ENCODE measurements at regions not wholly inside any gene's neighbourhood (a gene's known extent, or its start where the extent isn't known, plus 50 kb on each side); places are given as distances from the start of the nearest gene placed in this dataset.

DNA sequence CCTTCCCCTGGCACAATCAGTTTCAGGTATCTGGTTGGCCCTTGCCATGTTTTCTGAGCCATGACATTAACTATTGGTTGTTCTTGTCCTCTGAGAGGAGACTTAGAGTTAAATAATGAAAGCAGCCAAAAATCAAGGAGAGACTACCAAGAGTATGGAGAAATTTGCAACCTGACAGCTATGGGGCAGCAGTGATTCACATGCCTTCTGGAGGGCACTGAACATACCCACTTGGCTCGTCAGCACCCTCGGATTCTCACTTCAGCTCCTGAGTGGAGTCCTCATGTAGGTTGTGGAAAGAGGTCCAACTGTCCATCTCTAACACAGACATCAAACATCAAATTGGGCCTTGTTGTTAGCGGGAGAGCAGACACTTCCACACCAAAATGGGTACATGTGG is 265.6 kb downstream of the EBLN2 start:
- TF ChIP-seq, protein P1, sequence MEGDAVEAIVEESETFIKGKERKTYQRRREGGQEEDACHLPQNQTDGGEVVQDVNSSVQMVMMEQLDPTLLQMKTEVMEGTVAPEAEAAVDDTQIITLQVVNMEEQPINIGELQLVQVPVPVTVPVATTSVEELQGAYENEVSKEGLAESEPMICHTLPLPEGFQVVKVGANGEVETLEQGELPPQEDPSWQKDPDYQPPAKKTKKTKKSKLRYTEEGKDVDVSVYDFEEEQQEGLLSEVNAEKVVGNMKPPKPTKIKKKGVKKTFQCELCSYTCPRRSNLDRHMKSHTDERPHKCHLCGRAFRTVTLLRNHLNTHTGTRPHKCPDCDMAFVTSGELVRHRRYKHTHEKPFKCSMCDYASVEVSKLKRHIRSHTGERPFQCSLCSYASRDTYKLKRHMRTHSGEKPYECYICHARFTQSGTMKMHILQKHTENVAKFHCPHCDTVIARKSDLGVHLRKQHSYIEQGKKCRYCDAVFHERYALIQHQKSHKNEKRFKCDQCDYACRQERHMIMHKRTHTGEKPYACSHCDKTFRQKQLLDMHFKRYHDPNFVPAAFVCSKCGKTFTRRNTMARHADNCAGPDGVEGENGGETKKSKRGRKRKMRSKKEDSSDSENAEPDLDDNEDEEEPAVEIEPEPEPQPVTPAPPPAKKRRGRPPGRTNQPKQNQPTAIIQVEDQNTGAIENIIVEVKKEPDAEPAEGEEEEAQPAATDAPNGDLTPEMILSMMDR (IDR thresholded peaks at IDR 0.05) = no peak
- TF ChIP-seq POLR2A (IDR thresholded peaks at IDR 0.05) = no peak

All from right lobe of liver (tissue), 4 donors.